HG02885 (cell line): ENCODE measurements at regions not wholly inside any gene's neighbourhood (a gene's known extent, or its start where the extent isn't known, plus 50 kb on each side); places are given as distances from the start of the nearest gene placed in this dataset.

Experiments used
- ATAC-seq: cut with Tn5 transposase; IDR thresholded peaks from one replicate; pipeline ENCODE4 v1.9.1; 2021; ENCODE audit warnings: mild to moderate bottlenecking; ENCODE audit not compliant: unreplicated experiment, poor library complexity

DNA sequence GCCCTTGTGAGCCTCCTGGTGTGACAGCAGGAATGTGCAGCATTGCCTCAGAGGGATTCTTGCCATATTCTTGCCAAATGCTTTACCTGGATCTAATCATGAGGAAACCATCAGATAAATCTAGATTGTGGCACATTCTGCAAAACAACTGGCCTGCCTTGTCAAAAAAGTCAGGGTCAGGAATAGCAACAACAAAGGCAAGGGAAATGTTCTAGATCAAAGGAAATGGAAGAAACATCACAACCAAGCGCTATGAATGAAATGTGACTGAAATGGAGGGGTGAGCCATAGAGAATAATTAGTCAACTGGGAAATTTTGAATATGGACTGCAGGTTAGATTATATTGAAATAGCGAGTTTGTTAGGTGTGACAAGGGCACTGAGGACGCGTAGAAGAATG lies 262.6 kb upstream of the CDYL start:
- no peak for ATAC-seq

DNA sequence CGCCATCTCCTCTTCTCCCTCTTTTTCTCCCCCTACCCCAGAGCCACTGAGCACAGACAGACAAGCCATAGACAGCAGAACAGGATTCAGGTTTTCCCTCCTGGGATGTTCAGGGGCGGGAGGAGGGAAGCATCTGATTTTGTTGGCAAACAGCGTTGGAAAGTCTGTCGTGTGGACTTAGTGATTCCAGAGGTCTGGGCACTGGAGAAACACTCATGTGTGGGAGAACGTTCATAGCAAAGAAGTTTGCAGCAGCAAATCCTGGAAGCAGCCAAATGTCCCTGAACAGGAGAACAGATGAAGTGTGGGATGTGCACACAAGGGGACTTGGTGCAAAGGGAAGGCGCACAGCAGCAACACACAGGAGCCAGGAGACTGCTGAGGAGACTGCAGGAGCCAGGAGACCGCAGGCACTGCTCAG lies 264.1 kb upstream of the CDYL start:
- no peak for ATAC-seq

- no peak for ATAC-seq
Observed at GRCh38 chr6:4511641-4512020, 264.6 kb upstream of the CDYL start.

DNA sequence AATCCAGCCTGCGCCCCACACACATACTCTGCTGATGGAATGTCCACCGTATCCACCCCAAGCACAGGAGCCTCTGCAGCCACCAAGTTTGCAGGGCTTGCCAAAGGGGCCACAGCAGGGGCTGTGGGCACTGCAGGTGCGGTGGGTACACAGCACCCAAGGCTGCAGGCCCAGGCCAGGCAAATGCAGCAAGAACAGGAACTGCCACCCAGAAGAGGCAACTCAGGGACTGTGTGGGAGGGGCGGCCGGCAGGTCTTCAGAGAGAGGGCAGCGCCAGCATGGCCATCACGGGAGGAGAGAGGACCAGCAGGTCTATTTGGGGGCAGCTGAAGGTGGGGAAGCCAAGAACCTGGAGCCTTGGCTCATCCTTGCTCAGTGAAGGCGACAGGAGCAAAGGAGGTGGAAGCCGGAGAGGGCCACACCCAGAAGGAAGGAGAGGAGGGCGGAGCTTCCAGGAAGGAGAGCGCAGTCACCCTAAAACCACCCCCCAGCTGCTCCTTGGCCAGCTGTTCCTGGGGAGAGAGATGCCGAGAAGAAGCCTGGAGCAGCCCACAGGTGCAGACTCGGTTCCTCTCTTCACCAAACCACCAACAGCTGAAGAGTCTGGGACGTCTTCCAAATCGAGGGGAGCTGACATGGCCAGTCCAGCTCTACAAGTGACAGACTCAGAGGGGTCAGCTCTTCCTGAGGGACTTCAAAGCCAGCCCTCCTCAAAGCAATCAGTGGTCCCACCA lies 265.1 kb upstream of the CDYL start:
- no peak for ATAC-seq

DNA sequence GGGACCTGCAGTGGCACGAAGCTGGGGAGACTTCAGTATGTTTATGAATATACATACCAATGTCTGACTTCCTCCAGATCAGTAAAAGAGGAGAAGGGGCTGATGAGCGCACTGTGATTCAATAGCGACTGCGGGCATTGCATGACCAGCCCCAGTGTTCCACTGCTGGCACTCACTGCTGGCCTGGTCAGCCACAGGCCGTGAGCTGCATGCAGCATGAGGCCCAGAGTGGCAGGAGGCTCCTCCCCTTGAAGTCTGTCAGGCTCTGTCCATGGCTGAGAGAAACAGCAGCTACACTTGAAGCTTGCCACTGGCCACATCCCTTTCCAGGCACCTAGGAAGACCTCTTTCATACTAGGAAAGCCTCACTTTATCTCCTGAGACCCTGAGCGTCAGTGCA lies 265.9 kb upstream of the CDYL start:
- no peak for ATAC-seq

DNA sequence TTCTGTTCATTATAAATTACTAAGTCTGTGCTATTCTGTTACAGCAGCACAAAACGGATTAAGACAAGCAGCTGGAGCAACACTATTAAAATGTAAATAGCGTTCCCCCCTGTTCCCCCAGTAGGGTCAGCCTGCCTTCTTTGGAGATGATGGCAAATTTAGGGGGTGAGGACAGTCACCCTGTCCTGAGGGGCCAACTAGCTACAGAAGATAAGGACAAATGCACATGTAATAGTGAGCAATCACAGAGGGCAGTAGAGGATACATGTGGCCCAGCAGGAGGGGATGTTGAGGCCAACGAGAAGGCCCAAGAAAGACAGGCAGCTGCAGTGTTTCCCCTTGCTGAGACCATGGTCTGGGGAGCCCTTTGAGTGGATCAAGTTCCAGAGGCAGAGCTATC lies 266.7 kb upstream of the CDYL start:
- no peak for ATAC-seq

- ATAC-seq = no peak
Observed at GRCh38 chr6:4506792-4507191, 269.4 kb upstream of the CDYL start.

- no peak for ATAC-seq
Observed at GRCh38 chr6:4506223-4506622, 270.0 kb upstream of the CDYL start.

DNA sequence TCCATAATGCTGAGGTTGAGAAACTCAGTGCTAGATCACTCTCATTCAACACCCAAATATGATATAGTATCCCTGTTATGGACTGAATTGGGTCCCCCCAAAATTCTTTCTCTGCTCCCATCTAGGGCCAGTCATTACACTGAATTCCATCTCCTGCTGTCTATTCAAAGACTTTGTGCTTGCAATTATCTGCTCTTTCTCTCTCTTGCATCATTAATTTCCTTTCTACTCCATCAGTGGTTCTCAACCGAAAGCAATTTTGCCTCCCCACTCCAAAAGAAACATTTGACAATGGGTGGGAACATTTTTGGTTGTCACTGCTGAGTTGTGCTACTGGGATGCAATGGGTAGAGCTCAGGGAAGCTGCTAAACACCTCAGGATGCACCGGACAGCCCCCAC lies 271.5 kb upstream of the CDYL start:
- no peak for ATAC-seq

GRCh38 chr6:4503700-4504099 lies 272.5 kb upstream of the CDYL start:
- ATAC-seq = no peak

- ATAC-seq = no peak
Observed at GRCh38 chr6:4496284-4496683, 279.9 kb upstream of the CDYL start.

GRCh38 chr6:4491501-4492260 lies 284.5 kb upstream of the CDYL start:
- ATAC-seq = no peak

GRCh38 chr6:4489538-4489937 lies 286.7 kb upstream of the CDYL start:
- no peak for ATAC-seq

DNA sequence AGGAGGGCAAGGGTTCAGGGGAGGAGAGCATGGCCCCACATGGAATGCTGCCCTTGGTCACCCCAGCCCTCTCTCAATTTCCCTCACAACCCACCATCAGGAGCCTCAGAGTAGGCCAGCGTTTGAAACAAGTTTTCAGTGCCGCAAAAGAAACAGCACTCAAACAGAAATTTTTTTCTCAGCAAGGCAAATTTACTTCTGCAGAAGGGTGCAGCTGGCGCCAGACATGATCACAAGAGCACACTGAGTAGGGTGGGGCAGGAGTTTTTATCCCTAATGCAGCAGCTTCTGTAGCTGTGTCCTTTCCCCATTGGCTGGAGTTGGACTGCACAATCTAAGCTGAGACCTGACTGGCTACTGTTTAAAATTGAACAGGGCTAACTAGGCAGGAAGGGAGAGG lies 287.8 kb upstream of the CDYL start:
- no peak for ATAC-seq

- ATAC-seq = no peak
Observed at GRCh38 chr6:4487538-4487937, 288.7 kb upstream of the CDYL start.

- no peak for ATAC-seq
Observed at GRCh38 chr6:4486568-4487315, 289.5 kb upstream of the CDYL start.

GRCh38 chr6:4485735-4486134 lies 290.5 kb upstream of the CDYL start:
- no peak for ATAC-seq

DNA sequence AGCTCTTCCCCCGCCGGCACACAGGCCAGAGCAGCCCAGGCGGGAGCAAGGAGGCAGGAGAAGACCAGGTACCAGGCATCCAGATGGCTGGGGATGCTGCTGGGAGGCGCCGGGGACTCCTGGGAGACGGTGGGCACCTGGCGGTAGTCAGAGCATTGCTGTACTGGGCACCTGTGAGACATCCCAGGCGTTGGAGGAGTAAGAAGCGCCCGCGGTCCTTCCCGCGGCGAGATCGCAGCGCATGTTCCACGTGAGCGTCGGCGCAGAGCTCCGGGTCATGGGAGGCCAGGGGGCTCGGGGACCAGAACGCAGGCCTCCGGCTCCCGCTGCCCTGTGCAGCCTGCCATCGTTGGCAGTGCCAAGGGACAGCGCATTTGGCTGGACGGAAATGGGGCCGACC lies 293.7 kb upstream of the CDYL start:
- no peak for ATAC-seq

- ATAC-seq = no peak
Observed at GRCh38 chr6:4480788-4481735, 295.1 kb upstream of the CDYL start.

GRCh38 chr6:4478098-4478497 lies 298.1 kb upstream of the CDYL start:
- no peak for ATAC-seq
